H9 (cell line): ENCODE measurements at regions not wholly inside any gene's neighbourhood (a gene's known extent, or its start where the extent isn't known, plus 50 kb on each side); places are given as distances from the start of the nearest gene placed in this dataset.

Experiments used
- DNase-seq: peaks from one replicate; pipeline ENCODE4 v3.0.0-alpha.2; 2017
- H2AFZ ChIP-seq: one replicate; pipeline ENCODE4 v1.6.1; 2013; ENCODE audit warnings: mild to moderate bottlenecking, low read length, control low read depth, moderate library complexity
- H2AK5ac ChIP-seq: 2 replicates; pipeline ENCODE4 v1.6.1; 2013; ENCODE audit warnings: low read length, control low read depth, mixed read lengths; ENCODE audit not compliant: insufficient read length
- H2BK120ac ChIP-seq: one replicate; pipeline ENCODE4 v1.6.1; 2013; ENCODE audit warnings: low read depth, mild to moderate bottlenecking, low read length, control low read depth, inconsistent platforms; ENCODE audit not compliant: poor library complexity, severe bottlenecking
- H2BK12ac ChIP-seq: 2 replicates; pipeline ENCODE4 v1.6.1; 2013; ENCODE audit warnings: low read length, control low read depth, mixed read lengths, low read depth; ENCODE audit not compliant: insufficient read length
- H2BK15ac ChIP-seq: 2 replicates; pipeline ENCODE4 v1.6.1; 2013; ENCODE audit warnings: low read depth, low read length, control low read depth
- H2BK20ac ChIP-seq: one replicate; pipeline ENCODE4 v1.6.1; 2013; ENCODE audit warnings: low read depth, mild to moderate bottlenecking, low read length, control low read depth, inconsistent platforms; ENCODE audit not compliant: poor library complexity, severe bottlenecking
- H2BK5ac ChIP-seq: 2 replicates; pipeline ENCODE4 v1.6.1; 2013; ENCODE audit warnings: low read length, control low read depth, mixed read lengths; ENCODE audit not compliant: insufficient read length
- H3K14ac ChIP-seq: 2 replicates; pipeline ENCODE4 v1.6.1; 2013; ENCODE audit warnings: low read length, control low read depth; ENCODE audit not compliant: insufficient read depth
- H3K18ac ChIP-seq: 2 replicates; pipeline ENCODE4 v1.6.1; 2013; ENCODE audit warnings: low read depth, mild to moderate bottlenecking, mixed read lengths, low read length, control low read depth; ENCODE audit not compliant: insufficient read length
- H3K23ac ChIP-seq: 2 replicates; pipeline ENCODE4 v1.6.1; 2013; ENCODE audit warnings: low read length, control low read depth, mixed read lengths, low read depth; ENCODE audit not compliant: insufficient read length
- H3K23me2 ChIP-seq: 2 replicates; pipeline ENCODE4 v1.6.1; 2013; ENCODE audit warnings: low read depth, mild to moderate bottlenecking, mixed read lengths, low read length, control low read depth; ENCODE audit not compliant: insufficient read length, poor library complexity, severe bottlenecking
- H3K27ac ChIP-seq: 2 replicates; pipeline ENCODE4 v1.5.1; 2013; ENCODE audit warnings: low read length, control low read depth, mixed read lengths, low read depth; ENCODE audit not compliant: insufficient read length
- H3K27me3 ChIP-seq: 2 replicates; pipeline ENCODE4 v1.6.1; 2013; ENCODE audit warnings: low read length, control low read depth, inconsistent platforms; ENCODE audit not compliant: insufficient read depth
- H3K4ac ChIP-seq: 2 replicates; pipeline ENCODE4 v1.6.1; 2013; ENCODE audit warnings: low read depth, mild to moderate bottlenecking, control low read depth, inconsistent platforms, low read length, moderate library complexity
- H3K4me1 ChIP-seq: 2 replicates; pipeline ENCODE4 v1.6.1; 2013; ENCODE audit warnings: low read length, control low read depth, inconsistent platforms; ENCODE audit not compliant: insufficient read depth
- H3K4me2 ChIP-seq: 2 replicates; pipeline ENCODE4 v1.6.1; 2013; ENCODE audit warnings: low read length, control low read depth, mixed read lengths; ENCODE audit not compliant: insufficient read length, insufficient read depth
- H3K56ac ChIP-seq: 2 replicates; pipeline ENCODE4 v1.6.1; 2013; ENCODE audit warnings: low read depth, mild to moderate bottlenecking, mixed read lengths, low read length, control low read depth; ENCODE audit not compliant: insufficient read length
- H3K79me1 ChIP-seq: 2 replicates; pipeline ENCODE4 v1.6.1; 2013; ENCODE audit warnings: low read depth, mild to moderate bottlenecking, moderate library complexity, low read length, control low read depth, inconsistent platforms; ENCODE audit not compliant: insufficient read depth, poor library complexity, severe bottlenecking
- H3K79me2 ChIP-seq: 2 replicates; pipeline ENCODE4 v1.6.1; 2013; ENCODE audit warnings: low read length, control low read depth, inconsistent platforms; ENCODE audit not compliant: insufficient read depth
- H3K9ac ChIP-seq: 2 replicates; pipeline ENCODE4 v1.6.1; 2013; ENCODE audit warnings: low read length, control low read depth, mixed read lengths; ENCODE audit not compliant: insufficient read length; ENCODE audit errors: extremely low read depth
- H3K9me3 ChIP-seq: one replicate; pipeline ENCODE4 v1.6.1; 2013; ENCODE audit warnings: low read depth, low read length, inconsistent platforms; ENCODE audit not compliant: control insufficient read depth
- H3T11ph ChIP-seq: one replicate; pipeline ENCODE4 v1.6.1; 2013; ENCODE audit warnings: mild to moderate bottlenecking, low read length, control low read depth, inconsistent platforms
- H4K20me1 ChIP-seq: one replicate; pipeline ENCODE4 v1.6.1; 2013; ENCODE audit not compliant: control insufficient read depth, insufficient read length, insufficient read depth
- H4K5ac ChIP-seq: 2 replicates; pipeline ENCODE4 v1.6.1; 2013; ENCODE audit warnings: low read depth, mild to moderate bottlenecking, mixed read lengths, low read length, control low read depth; ENCODE audit not compliant: insufficient read length
- H4K8ac ChIP-seq: replicated peaks from 2 replicates; pipeline ENCODE4 v1.6.1; 2013; ENCODE audit warnings: low read length, control low read depth, mixed read lengths, low read depth; ENCODE audit not compliant: insufficient read length
- H4K91ac ChIP-seq: 2 replicates; pipeline ENCODE4 v1.6.1; 2013; ENCODE audit warnings: low read depth, mild to moderate bottlenecking, moderate library complexity, mixed read lengths, low read length, control low read depth; ENCODE audit not compliant: insufficient read length
- H3K27ac Mint-ChIP-seq, 3 experiments: 2 replicates in 2 of 3; 3 replicates in 1 of 3; pipeline ENCODE4 v1.8.0; 2020 to 2021; ENCODE audit warnings: mixed read lengths in 3 of 3, mild to moderate bottlenecking in 1 of 3, moderate library complexity in 1 of 3
- H3K27me3 Mint-ChIP-seq: 2 replicates; pipeline ENCODE4 v1.8.0; 2021; ENCODE audit warnings: low read depth, mild to moderate bottlenecking, moderate library complexity, mixed read lengths
- H3K36me3 Mint-ChIP-seq, 3 experiments: 2 replicates in 2 of 3; 3 replicates in 1 of 3; pipeline ENCODE4 v1.8.0; 2020 to 2021; ENCODE audit warnings: low read depth in 3 of 3, mixed read lengths in 3 of 3; ENCODE audit not compliant: insufficient read depth in 1 of 3
- H3K4me1 Mint-ChIP-seq, 2 experiments: 2 replicates each; pipeline ENCODE4 v1.8.0; 2020; ENCODE audit warnings: mixed read lengths in 2 of 2
- H3K4me3 Mint-ChIP-seq, 2 experiments: 2 replicates in 1 of 2; 3 replicates in 1 of 2; pipeline ENCODE4 v1.8.0; 2020 to 2021; ENCODE audit warnings: mild to moderate bottlenecking in 2 of 2, mixed read lengths in 2 of 2, moderate library complexity in 1 of 2
- H3K9me3 Mint-ChIP-seq, 2 experiments: 2 replicates in 1 of 2; 3 replicates in 1 of 2; pipeline ENCODE4 v1.8.0; 2020; ENCODE audit warnings: mild to moderate bottlenecking in 2 of 2, mixed read lengths in 2 of 2, moderate library complexity in 1 of 2
- CTCF ChIP-seq: fragments of 200-600 bp; sonication (generic); conservative IDR thresholded peaks from 3 replicates; pipeline ENCODE4 v1.8.0; 2021; ENCODE audit warnings: antibody characterized with exemption, mild to moderate bottlenecking
- WGBS: extraction: QIAGEN DNeasy Blood & Tissue Kit; methylation state at CpG from one replicate; pipeline ENCODE4 v1.1.7; 2013; ENCODE audit warnings: missing lambda C conversion rate, low lambda C conversion rate, mixed read lengths; ENCODE audit not compliant: insufficient read length; ENCODE audit errors: extremely low coverage; 5-methylcytosine and 5-hydroxymethylcytosine counted together

DNA sequence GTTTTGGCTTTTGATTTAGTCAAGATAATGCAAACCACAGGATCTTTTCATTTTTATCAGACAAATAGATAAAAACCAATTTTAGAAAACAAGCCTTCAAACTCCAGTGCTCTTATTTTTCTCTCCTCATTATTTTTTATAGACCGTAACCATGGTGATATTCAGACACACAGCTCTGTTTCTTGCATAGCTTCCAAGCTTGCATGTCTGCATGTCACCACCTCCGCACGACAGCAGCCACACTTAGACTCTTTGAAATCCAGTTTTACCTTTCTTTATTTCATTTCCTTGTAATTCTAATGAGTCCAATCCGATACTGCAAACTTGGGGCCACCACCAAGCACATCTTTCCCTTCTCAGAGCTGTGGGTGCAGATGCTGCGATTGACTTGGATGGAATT lies 94.3 kb upstream of the GPM6A start:
- Histone ChIP-seq H3K18ac (no peak overlapping the region), H3K23ac (no peak overlapping the region), H2BK12ac (no peak overlapping the region), H4K20me1 (no peaks in the 10 kb centered on the region), H3K9me3 (no peaks in the 10 kb centered on the region), H3K79me2 (no peaks in the 10 kb centered on the region), H2BK20ac (no peak overlapping the region), H2BK15ac (no peak overlapping the region), H2BK120ac (no peak overlapping the region), H4K91ac (no peak overlapping the region), H4K8ac (no peak overlapping the region), H2BK5ac (no peak overlapping the region), H3K4ac (no peak overlapping the region), H3K14ac (no peak overlapping the region), H3K79me1 (no peaks in the 10 kb centered on the region), H3K4me2 (no peak overlapping the region), H3K56ac (no peak overlapping the region), H4K5ac (no peak overlapping the region), H3K4me1 (peaks cover 4% of the 10 kb centered on the region; the same call in 1 of the 2 replicates), H3K27ac (no peak overlapping the region), H2AFZ (no peak overlapping the region), H3T11ph (no peak overlapping the region), H3K9ac (no peak overlapping the region), H3K23me2 (no peaks in the 10 kb centered on the region), H3K27me3 (no peaks in the 10 kb centered on the region), H2AK5ac (no peak overlapping the region)
- no peaks in the 10 kb centered on the region; a peak in 1 of 7 replicates for H3K36me3 Mint-ChIP-seq
- no peak for TF ChIP-seq CTCF
- no peak overlapping the region for H3K27ac Mint-ChIP-seq
- no CpG with 5 or more reads among the region's 5 CpGs for WGBS
- H3K4me1 Mint-ChIP-seq, result peaks cover 17 to 19% of the 10 kb centered on the region in 2 experiments
- H3K27me3 Mint-ChIP-seq, result no peaks in the 10 kb centered on the region; the same call in 1 of the 2 replicates
- no peak for DNase-seq
- no peaks in the 10 kb centered on the region for H3K9me3 Mint-ChIP-seq
- no peak overlapping the region for H3K4me3 Mint-ChIP-seq
